ENCODE measurements at regions not wholly inside any gene's neighbourhood (a gene's known extent, or its start where the extent isn't known, plus 50 kb on each side); places are given as distances from the start of the nearest gene placed in this dataset.
"Not testable (repeated sequence)": the region's sequence is repeated elsewhere in the genome, so short reads cannot be mapped to it uniquely, and the experiment has no call there.

DNA sequence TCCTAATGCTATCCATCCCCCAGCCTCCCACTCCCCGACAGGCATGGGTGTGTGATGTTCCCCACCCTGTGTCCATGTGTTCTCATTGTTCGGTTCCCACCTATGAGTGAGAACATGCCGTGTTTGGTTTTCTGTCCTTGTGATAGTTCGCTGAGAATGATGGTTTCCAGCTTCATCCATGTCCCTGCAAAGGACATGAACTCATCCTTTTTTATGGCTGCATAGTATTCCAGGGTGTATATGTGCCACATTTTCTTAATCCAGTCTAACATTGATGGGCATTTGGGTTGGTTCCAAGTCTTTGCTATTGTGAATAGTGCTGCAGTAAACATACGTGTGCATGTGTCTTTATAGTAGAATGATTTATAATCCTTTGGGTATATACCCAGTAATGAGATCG is 328.9 kb downstream of the BCAT1 start:
- H3K9ac ChIP-seq (ENCODE audit: low read depth, low read length); H3K27ac ChIP-seq (ENCODE audit: insufficient read depth, low read length); H3K4me2 ChIP-seq (ENCODE audit: low read depth, low read length); dilution Hi-C loops (cut with HindIII; ENCODE audit: low sequenced_read_pairs, unreplicated experiment); BruUV-seq (replicated peaks); H3K56ac ChIP-seq (ENCODE audit: extremely low read depth, insufficient read depth, low read length); H2BK15ac ChIP-seq (ENCODE audit: low read depth, low read length); H3K14ac ChIP-seq (replicated peaks; ENCODE audit: low read depth, low read length); H3K4ac ChIP-seq (ENCODE audit: low read depth, low read length); H3K4me3 ChIP-seq (ENCODE audit: insufficient read depth, low read depth, low read length); H2AK5ac ChIP-seq (ENCODE audit: low read depth, low read length); DNase-seq; H2BK120ac ChIP-seq (ENCODE audit: low read depth, low read length); H2AFZ ChIP-seq (replicated peaks; ENCODE audit: low read length, poor library complexity); H3K18ac ChIP-seq (ENCODE audit: low read depth, low read length); H2BK20ac ChIP-seq (ENCODE audit: low read depth, low read length); intact Hi-C loops (cut with micrococcal nuclease); ATAC-seq (ENCODE audit: low read depth); H3K36me3 ChIP-seq (ENCODE audit: control insufficient read depth, insufficient read depth, low read length); H3K27me3 ChIP-seq (ENCODE audit: control insufficient read depth, insufficient read depth, low read length); H3K79me1 ChIP-seq (ENCODE audit: low read depth in 1 of 2, low read length in 2 of 2); CTCF ChIA-PET; POLR2A ChIA-PET (ENCODE audit: unreplicated experiment); H2AK9ac ChIP-seq (replicated peaks; ENCODE audit: low read depth, low read length, poor library complexity); H3K23ac ChIP-seq (ENCODE audit: low read depth, low read length); H4K20me1 ChIP-seq (ENCODE audit: insufficient read depth, low read length); H2BK5ac ChIP-seq (ENCODE audit: low read depth, low read length, poor library complexity, severe bottlenecking); H4K8ac ChIP-seq (ENCODE audit: low read depth in 2 of 2, low read length in 2 of 2); H4K5ac ChIP-seq (ENCODE audit: low read depth, low read length); in situ Hi-C loops (cut with MboI; ENCODE audit: low sequenced_read_pairs); H4K91ac ChIP-seq (ENCODE audit: insufficient read depth, low read depth, low read length); H3K9me1 ChIP-seq (ENCODE audit: insufficient read depth, low read length); H3K4me1 ChIP-seq (ENCODE audit: control insufficient read depth, insufficient read depth, low read length); H3K9me3 ChIP-seq (ENCODE audit: control insufficient read depth, insufficient read depth, low read length): not testable (repeated sequence)
- no CpG with 5 or more reads among the region's 6 CpGs for WGBS, 2 experiments (ENCODE audit: extremely low coverage in 2 of 2, insufficient read length in 1 of 2)

All from IMR-90 (cell line).